Aorta (tissue), 5 donors: ENCODE measurements at regions not wholly inside any gene's neighbourhood (a gene's known extent, or its start where the extent isn't known, plus 50 kb on each side); places are given as distances from the start of the nearest gene placed in this dataset.

Source experiments
- ATAC-seq: fragments of 200-7000 bp; cut with Tn5 transposase; one replicate; pipeline ENCODE4 v1.9.1; 2022; ENCODE audit warnings: moderate library complexity; ENCODE audit not compliant: low FRiP score
- DNase-seq, 2 donors: peaks; one replicate each; pipeline ENCODE4 v3.0.0-alpha.2; 2020
- H3K27ac ChIP-seq, 2 donors: one replicate each; pipeline ENCODE4 v1.5.1; 2013; ENCODE audit warnings: low read length in 2 of 2, mild to moderate bottlenecking in 2 of 2, moderate library complexity in 2 of 2, control low read depth in 1 of 2, inconsistent platforms in 1 of 2, low read depth in 1 of 2
- H3K27me3 ChIP-seq, 2 donors: one replicate each; pipeline ENCODE4 v1.6.1; 2013; ENCODE audit warnings: control low read depth in 1 of 2, low read length in 1 of 2, mild to moderate bottlenecking in 1 of 2, moderate library complexity in 1 of 2; ENCODE audit not compliant: insufficient read depth in 2 of 2, control insufficient read depth in 1 of 2
- H3K36me3 ChIP-seq, 2 donors: one replicate each; pipeline ENCODE4 v1.6.1; 2013; ENCODE audit warnings: control low read depth in 1 of 2, low read length in 1 of 2, mild to moderate bottlenecking in 1 of 2; ENCODE audit not compliant: insufficient read depth in 2 of 2, control insufficient read depth in 1 of 2
- H3K4me1 ChIP-seq, 2 donors: one replicate each; pipeline ENCODE4 v1.6.1; 2013; ENCODE audit warnings: low read length in 2 of 2, control low read depth in 1 of 2, mild to moderate bottlenecking in 1 of 2, moderate library complexity in 1 of 2; ENCODE audit not compliant: insufficient read depth in 2 of 2, control insufficient read depth in 1 of 2
- H3K4me3 ChIP-seq, 2 donors: one replicate each; pipeline ENCODE4 v1.5.1; 2013; ENCODE audit warnings: low read length in 2 of 2, control low read depth in 1 of 2, mild to moderate bottlenecking in 1 of 2
- H3K9me3 ChIP-seq: one replicate; pipeline ENCODE4 v1.6.1; 2013; ENCODE audit warnings: mild to moderate bottlenecking, low read length; ENCODE audit not compliant: control insufficient read depth
- WGBS, 2 donors: extraction: QIAGEN DNeasy Blood & Tissue Kit; methylation state at CpG; one replicate each; pipeline ENCODE4 v1.1.7; 2013; 5-methylcytosine and 5-hydroxymethylcytosine counted together
- intact Hi-C, 2 donors: fragments of 100-400 bp; cut with DNase I; formaldehyde crosslinking; loops; one replicate each; pipeline versions ENCODE4 v1.14.2 to v1.15.0; 2022
- donor health status: healthy with polysubstance abuse.
- donor health status: Bipolar disorder and iron deficiency.
- donor health status: DM: no; HTN: no; CAD: no.
- donor health status: DM: no; HTN: no; CAD: no.
- donor health status: DM: yes; HTN: yes; CAD: no.

DNA sequence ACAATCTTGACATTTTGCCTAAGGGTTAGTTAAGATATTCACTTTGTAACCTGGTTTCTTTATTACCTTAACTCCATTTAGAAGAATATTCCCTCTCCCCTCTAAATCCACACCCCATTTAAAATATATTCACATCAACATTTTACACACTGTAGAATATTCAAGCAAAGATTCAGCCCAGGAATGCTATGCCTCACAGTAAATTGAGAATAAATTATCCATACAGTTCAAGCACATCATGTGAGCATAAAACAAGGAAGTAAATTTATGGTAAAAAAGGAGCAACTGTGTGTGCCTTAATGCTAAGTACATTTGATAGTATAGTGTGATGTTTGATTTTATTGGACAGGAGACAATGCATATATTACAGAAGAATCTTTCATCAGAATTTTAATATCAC lies 806.6 kb upstream of the KIF2B start:
- no peaks in the 10 kb centered on the region for H3K27me3 ChIP-seq
- no peak overlapping the region for H3K4me3 ChIP-seq
- no peak overlapping the region for H3K27ac ChIP-seq
- ATAC-seq (no peak), DNase-seq (no peak)
- no peaks in the 10 kb centered on the region for H3K36me3 ChIP-seq
- intact Hi-C loops, result no loop called here
- no peaks in the 10 kb centered on the region for H3K9me3 ChIP-seq
- no peaks in the 10 kb centered on the region for H3K4me1 ChIP-seq

GRCh38 chr17:53012364-53012763 lies 810.4 kb upstream of the KIF2B start:
- peaks cover 1% of the 10 kb centered on the region for H3K9me3 ChIP-seq
- intact Hi-C loops, result no loop called here
- no peak overlapping the region for H3K4me3 ChIP-seq
- no peaks in the 10 kb centered on the region for H3K27me3 ChIP-seq
- WGBS, 2 donors, result 72 to 79% methylated on average over 2 of the region's 2 CpGs
- no peaks in the 10 kb centered on the region for H3K36me3 ChIP-seq
- ATAC-seq (no peak), DNase-seq (no peak)
- no peak overlapping the region for H3K27ac ChIP-seq
- H3K4me1 ChIP-seq, result no peaks in the 10 kb centered on the region

GRCh38 chr17:53006006-53006405 lies 816.7 kb upstream of the KIF2B start:
- DNase-seq (no peak), ATAC-seq (no peak)
- no peaks in the 10 kb centered on the region for H3K36me3 ChIP-seq
- H3K27ac ChIP-seq, result no peak overlapping the region
- WGBS, 2 donors, result 70 to 73% methylated on average over 1 of the region's 1 CpG
- H3K4me1 ChIP-seq, result no peaks in the 10 kb centered on the region
- no peak overlapping the region for H3K4me3 ChIP-seq
- intact Hi-C loops, result no loop called here
- no peaks in the 10 kb centered on the region for H3K27me3 ChIP-seq
- peaks cover 1% of the 10 kb centered on the region for H3K9me3 ChIP-seq

DNA sequence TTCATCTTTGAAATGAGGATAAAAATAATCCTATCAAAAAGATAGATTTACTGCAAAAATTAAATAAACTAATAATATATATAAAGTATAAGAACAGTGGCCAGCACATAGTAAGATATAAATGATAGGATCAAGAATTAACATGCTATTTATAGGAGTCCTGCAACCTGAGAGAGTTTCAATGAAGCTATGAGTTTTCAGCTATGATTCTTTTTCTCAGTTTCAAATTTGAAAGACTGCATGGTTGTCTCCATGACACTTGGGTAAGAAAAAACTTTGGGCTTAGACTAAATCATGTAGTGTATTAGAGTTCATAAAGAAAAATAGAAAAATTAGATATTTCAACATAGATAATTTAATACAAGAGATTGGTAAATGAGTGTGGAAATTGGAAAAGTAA lies 817.8 kb upstream of the KIF2B start:
- no peaks in the 10 kb centered on the region for H3K27me3 ChIP-seq
- intact Hi-C loops, result no loop called here
- ATAC-seq, result no peak
- no peak overlapping the region for H3K27ac ChIP-seq
- no peak overlapping the region for H3K4me3 ChIP-seq
- peaks cover 1% of the 10 kb centered on the region for H3K9me3 ChIP-seq
- no peak for DNase-seq
- no peaks in the 10 kb centered on the region for H3K36me3 ChIP-seq
- no peaks in the 10 kb centered on the region for H3K4me1 ChIP-seq

DNA sequence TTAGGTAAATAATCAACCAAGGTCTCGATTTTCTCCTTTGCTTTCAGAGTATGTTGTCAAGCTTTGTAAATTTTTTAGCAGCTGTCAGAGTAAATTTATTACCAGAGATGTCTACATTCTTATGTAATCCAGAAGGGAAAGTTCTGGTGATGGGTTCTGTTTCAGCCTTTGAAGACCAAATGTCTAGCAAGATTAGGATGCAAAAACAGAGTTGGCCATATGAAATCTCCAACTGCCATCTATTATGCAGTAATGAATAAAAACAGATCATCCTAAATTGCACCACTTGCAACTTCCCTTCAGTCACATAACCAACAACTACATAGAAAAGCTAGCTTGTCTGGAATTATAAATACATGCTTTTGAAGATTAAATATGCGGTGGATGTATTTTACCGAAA lies 826.8 kb upstream of the KIF2B start:
- WGBS, 2 donors, result 67 to 70% methylated on average over 3 of the region's 3 CpGs
- DNase-seq (no peak), ATAC-seq (no peak)
- intact Hi-C loops, result no loop called here
- H3K27me3 ChIP-seq, result no peaks in the 10 kb centered on the region
- peaks cover 4% of the 10 kb centered on the region for H3K9me3 ChIP-seq
- no peak overlapping the region for H3K27ac ChIP-seq
- no peaks in the 10 kb centered on the region for H3K36me3 ChIP-seq
- H3K4me3 ChIP-seq, result no peak overlapping the region
- no peaks in the 10 kb centered on the region for H3K4me1 ChIP-seq

- ATAC-seq (no peak), DNase-seq (no peak)
- 71 to 88% methylated on average over 1 of the region's 1 CpG for WGBS, 2 donors
- intact Hi-C loops, result no loop called here
- Histone ChIP-seq H3K4me3 (no peak overlapping the region), H3K9me3 (peaks cover 4% of the 10 kb centered on the region), H3K27ac (no peak overlapping the region), H3K36me3 (no peaks in the 10 kb centered on the region), H3K27me3 (no peaks in the 10 kb centered on the region), H3K4me1 (no peaks in the 10 kb centered on the region)
These were observed 827.6 kb upstream of the KIF2B start for GRCh38 chr17:52995147-52995546.

DNA sequence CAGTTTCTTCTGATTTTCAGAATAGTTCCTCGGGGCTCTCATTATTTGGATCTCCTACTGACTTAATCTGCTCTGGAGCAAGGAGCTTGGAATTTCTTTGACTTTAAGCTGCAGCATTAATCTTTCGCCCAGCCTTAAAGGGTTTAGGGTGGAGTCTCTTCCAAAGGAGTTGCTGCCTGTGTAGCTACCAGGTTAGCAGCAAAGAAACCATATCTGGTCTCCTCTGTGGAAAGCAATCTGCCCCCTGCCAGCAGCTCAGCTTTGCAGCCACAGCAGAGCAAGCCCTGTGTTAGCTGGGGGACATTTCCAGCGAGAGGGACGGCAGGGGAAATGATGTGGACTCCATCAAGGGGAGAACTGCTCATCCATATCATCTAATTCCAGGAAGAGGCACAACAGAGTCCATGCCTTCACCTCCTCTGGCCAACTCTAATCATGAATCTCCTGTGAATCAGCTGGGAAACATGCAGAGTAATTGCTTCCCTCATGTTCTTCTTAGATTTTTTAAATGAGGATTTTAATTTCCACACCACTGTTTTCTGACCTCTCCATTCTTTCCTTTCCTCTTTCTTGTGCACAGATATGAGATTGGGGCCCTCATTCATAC lies 827.6 kb upstream of the CA10 start:
- WGBS, 2 donors, result 17 to 20% methylated on average over 4 of the region's 4 CpGs
- DNase-seq, result no peak
- Histone ChIP-seq H3K4me1 (no peaks in the 10 kb centered on the region), H3K27ac (no peak overlapping the region), H3K9me3 (no peaks in the 10 kb centered on the region), H3K36me3 (no peaks in the 10 kb centered on the region), H3K4me3 (no peak overlapping the region), H3K27me3 (no peaks in the 10 kb centered on the region)
- intact Hi-C loops, result no loop called here
- peak; percentile 33 for ATAC-seq

- WGBS, 2 donors, result 96 to 97% methylated on average over 1 of the region's 1 CpG
- Histone ChIP-seq H3K4me1 (no peaks in the 10 kb centered on the region), H3K36me3 (no peaks in the 10 kb centered on the region), H3K27me3 (no peaks in the 10 kb centered on the region), H3K27ac (no peak overlapping the region), H3K9me3 (no peaks in the 10 kb centered on the region), H3K4me3 (no peak overlapping the region)
- ATAC-seq (no peak), DNase-seq (no peak)
- intact Hi-C loops, result no loop called here
These were observed 823.8 kb upstream of the CA10 start for GRCh38 chr17:52982331-52982730.

DNA sequence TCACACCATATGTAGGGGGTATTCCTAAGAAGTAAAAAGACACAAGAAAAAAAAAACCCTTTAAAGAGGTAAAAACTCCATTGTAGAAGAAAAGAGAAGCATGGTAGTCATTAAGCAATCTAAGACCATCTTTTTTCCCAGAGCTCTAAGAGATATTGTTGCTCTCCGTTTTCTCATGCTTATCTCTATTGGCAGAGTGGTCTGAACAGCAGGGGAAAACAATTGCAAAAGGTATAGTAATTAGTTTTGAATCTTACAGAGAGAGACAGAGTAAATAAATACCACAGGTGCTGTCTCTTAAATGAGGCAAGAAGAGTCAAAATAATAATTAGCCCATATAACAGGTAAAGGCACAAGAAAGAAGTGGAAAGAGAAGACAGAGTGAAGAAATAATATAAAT lies 821.4 kb upstream of the CA10 start:
- WGBS, 2 donors, result 39 to 46% methylated on average over 1 of the region's 1 CpG

More for the DNA sequence above, 821.4 kb upstream of the CA10 start:
- DNase-seq (no peak), ATAC-seq (no peak)
- H3K27me3 ChIP-seq, result no peaks in the 10 kb centered on the region
- H3K9me3 ChIP-seq, result no peaks in the 10 kb centered on the region
- no peak overlapping the region for H3K27ac ChIP-seq
- no peak overlapping the region for H3K4me3 ChIP-seq
- H3K4me1 ChIP-seq, result no peaks in the 10 kb centered on the region
- no peaks in the 10 kb centered on the region for H3K36me3 ChIP-seq
- intact Hi-C loops, result no loop called here
